ENCODE measurements at regions not wholly inside any gene's neighbourhood (a gene's known extent, or its start where the extent isn't known, plus 50 kb on each side); places are given as distances from the start of the nearest gene placed in this dataset.

DNA sequence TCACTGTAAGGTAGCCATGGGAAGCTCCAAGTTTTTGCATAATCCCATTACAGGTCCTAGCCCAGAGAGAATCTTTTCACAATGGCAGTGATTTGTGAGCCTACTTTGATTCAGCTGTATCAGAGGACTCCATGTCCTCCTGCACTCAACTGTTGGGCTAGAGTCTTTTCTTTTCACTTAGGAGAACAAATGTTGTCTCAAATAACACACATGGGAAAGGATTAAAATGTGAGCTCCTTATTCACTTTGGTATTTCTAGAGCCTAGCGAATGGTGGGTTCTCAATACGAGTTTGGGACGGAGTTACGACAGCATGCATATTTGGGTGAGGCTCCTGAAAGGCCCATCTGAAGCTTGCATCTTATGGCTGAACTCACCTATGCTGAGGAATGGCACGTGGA lies 183.5 kb upstream of the STEAP4 start:
- DNase-seq (ENCODE audit: low read depth), result no peak
- TF ChIP-seq, protein P1, sequence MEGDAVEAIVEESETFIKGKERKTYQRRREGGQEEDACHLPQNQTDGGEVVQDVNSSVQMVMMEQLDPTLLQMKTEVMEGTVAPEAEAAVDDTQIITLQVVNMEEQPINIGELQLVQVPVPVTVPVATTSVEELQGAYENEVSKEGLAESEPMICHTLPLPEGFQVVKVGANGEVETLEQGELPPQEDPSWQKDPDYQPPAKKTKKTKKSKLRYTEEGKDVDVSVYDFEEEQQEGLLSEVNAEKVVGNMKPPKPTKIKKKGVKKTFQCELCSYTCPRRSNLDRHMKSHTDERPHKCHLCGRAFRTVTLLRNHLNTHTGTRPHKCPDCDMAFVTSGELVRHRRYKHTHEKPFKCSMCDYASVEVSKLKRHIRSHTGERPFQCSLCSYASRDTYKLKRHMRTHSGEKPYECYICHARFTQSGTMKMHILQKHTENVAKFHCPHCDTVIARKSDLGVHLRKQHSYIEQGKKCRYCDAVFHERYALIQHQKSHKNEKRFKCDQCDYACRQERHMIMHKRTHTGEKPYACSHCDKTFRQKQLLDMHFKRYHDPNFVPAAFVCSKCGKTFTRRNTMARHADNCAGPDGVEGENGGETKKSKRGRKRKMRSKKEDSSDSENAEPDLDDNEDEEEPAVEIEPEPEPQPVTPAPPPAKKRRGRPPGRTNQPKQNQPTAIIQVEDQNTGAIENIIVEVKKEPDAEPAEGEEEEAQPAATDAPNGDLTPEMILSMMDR (conservative IDR thresholded peaks at IDR 0.05; ENCODE audit: low read depth, low read length), result no peak
- no peak overlapping the region for H3K4me3 ChIP-seq (ENCODE audit: low read length)

DNA sequence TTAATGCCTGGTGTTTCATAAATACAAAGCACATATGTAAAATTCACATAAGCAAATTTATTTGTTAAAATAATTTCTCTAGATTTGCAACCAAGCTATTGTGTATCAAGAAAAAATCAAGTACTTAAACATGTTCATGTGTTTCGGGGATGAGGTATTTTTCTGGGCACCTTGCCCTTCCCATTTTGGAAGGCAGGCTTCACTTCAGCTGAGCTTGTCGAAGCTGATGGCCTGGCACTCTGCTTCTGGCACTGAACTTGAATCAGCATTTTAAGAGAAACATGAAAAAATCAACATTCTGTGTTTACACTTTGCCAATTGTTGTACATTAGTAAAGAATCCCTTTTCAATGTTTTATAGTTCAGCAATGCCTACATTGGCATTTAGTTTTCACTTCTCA lies 179.1 kb upstream of the STEAP4 start:
- TF ChIP-seq, protein P1 (conservative IDR thresholded peaks at IDR 0.05; ENCODE audit: low read depth, low read length), result no peak
- no peak for DNase-seq (ENCODE audit: low read depth)
- H3K4me3 ChIP-seq (ENCODE audit: low read length), result no peak overlapping the region

DNA sequence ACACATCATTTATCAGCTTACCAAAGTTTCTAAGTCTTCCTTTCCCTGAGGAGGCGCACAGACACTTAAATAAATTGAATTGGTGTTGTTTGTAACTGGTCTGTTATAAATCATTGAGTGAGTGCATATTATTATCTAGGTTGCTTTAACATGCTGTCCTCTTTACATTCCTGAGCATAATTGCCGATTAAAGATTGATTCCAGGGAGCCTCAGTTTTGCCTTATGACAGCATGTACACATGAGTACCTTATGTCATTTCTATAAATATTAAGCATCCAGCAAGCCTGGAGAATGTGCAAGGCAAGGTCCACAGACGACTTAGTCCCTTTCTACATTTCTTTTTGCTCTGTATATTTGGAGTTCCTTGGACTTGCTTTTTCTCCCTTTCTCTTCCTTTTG lies 177.9 kb upstream of the STEAP4 start:
- H3K4me3 ChIP-seq (ENCODE audit: low read length), result no peak overlapping the region
- DNase-seq (ENCODE audit: low read depth), result no peak
- TF ChIP-seq, protein P1 (conservative IDR thresholded peaks at IDR 0.05; ENCODE audit: low read depth, low read length), result no peak

DNA sequence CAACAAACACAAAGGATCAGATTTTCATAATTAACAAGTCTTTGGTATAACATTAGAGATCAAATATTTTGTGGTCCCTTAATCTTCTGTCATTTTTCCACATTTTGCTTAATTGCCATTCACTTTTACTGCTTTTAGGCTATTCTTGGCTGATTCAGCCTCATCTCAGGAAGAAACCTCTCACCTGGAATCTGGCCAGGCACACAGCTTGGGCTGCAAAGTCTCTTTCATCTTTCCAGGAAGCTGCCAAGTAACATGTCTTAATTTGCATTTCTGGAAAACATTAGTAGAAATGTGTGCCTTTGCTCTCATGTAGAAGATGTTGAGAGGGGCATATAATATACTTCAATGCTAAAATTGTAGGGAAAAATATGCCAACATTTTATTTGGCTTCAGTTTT lies 174.2 kb upstream of the STEAP4 start:
- no peak for DNase-seq (ENCODE audit: low read depth)
- H3K4me3 ChIP-seq (ENCODE audit: low read length), result no peak overlapping the region
- TF ChIP-seq, protein P1 (conservative IDR thresholded peaks at IDR 0.05; ENCODE audit: low read depth, low read length), result no peak

DNA sequence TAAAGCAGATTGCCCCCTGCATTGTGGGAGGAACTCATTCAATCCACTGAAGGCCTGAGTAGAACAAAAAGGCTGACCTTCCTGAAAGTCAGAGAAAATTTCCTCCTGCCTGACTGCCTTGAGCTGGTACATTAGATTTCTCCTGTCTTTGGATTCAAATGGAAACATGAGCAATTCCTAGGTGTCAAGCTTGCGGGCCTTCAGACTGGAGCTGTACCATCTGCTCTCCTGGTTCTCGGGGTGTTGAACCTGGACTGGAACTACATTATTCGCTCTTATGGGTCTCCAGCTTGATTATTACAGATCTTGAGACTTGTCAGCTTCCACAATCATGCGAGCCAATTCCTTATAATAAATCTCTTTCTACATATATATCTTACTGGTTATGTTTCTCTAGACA lies 173.6 kb upstream of the STEAP4 start:
- DNase-seq (ENCODE audit: low read depth), result no peak
- no peak overlapping the region for H3K4me3 ChIP-seq (ENCODE audit: low read length)
- TF ChIP-seq, protein P1 (conservative IDR thresholded peaks at IDR 0.05; ENCODE audit: low read depth, low read length), result no peak

DNA sequence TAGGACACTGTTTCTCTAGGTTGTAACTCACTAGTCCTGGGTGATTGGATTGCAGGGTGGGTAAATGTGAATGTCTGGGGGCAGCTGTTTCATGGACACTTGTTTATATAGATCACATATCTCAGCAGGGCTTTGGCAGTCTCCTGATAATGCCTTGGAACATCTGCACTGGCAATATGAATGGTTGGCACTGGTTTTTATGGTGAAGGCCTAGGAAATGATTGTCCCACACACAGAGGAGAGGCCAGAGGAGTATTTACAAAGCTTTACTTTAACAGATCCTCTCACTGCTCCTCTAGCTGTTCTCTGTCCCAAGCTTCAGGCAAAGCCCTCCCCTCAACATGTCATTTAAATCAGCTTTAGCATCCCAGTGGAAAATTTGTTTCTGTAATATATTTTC lies 171.3 kb upstream of the STEAP4 start:
- H3K4me3 ChIP-seq (ENCODE audit: low read length), result no peak overlapping the region
- TF ChIP-seq, protein P1 (conservative IDR thresholded peaks at IDR 0.05; ENCODE audit: low read depth, low read length), result no peak
- no peak for DNase-seq (ENCODE audit: low read depth)

DNA sequence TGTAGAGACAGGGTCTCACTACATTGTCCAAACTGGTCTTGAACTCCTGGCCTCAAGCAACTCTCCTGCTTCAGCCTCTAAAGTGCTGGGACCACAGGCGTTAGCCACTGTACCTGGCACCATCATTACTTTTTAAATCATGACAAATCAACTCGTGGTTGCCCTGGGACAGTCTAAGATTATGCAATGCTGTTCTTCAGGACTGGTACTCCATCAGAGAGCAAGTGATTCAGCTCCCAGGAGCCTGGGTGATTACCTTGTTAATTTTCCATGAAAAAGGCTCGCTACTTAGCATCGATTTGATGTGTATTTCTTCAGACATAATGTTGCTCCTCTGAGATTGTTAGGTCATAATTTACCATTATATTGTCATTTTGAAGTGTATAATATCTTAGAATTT lies 158.9 kb upstream of the STEAP4 start:
- TF ChIP-seq, protein P1 (conservative IDR thresholded peaks at IDR 0.05; ENCODE audit: low read depth, low read length), result no peak
- no peak for DNase-seq (ENCODE audit: low read depth)
- H3K4me3 ChIP-seq (ENCODE audit: low read length), result no peak overlapping the region

Data from retinal pigment epithelial cell (primary cell).